ENCODE measurements at regions not wholly inside any gene's neighbourhood (a gene's known extent, or its start where the extent isn't known, plus 50 kb on each side); places are given as distances from the start of the nearest gene placed in this dataset.
"Not testable (repeated sequence)": the region's sequence is repeated elsewhere in the genome, so short reads cannot be mapped to it uniquely, and the experiment has no call there.

DNA sequence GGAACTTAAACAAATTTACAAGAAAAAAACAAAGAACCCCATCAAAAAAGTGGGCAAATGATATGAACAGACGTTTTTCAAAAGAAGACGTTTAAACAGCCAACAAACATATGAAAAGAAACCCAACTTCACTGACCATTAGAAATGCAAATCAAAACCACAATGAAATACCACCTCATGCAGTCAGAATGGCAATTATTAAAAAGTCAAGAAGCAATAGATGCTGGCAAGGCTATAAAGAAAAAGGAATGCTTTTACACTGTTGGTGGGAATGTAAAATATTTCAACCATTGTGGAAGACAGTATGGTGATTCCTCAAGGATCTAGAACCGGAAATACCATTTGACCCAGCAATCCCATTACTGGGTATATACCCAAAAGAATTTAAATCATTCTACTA is 194.1 kb downstream of the PTBP2 start:
- not testable (repeated sequence) for TF ChIP-seq POLR2AphosphoS5 (IDR thresholded peaks at IDR 0.05; ENCODE audit: borderline replicate concordance, low read depth, low read length); EZH2 (IDR thresholded peaks at IDR 0.05); FOXP2 (optimal IDR thresholded peaks at IDR 0.05; ENCODE audit: control extremely low read depth, extremely low read length, insufficient read depth)

Data from SK-N-MC (cell line).